ENCODE measurements at regions not wholly inside any gene's neighbourhood (a gene's known extent, or its start where the extent isn't known, plus 50 kb on each side); places are given as distances from the start of the nearest gene placed in this dataset.
"Not testable (repeated sequence)": the region's sequence is repeated elsewhere in the genome, so short reads cannot be mapped to it uniquely, and the experiment has no call there.

DNA sequence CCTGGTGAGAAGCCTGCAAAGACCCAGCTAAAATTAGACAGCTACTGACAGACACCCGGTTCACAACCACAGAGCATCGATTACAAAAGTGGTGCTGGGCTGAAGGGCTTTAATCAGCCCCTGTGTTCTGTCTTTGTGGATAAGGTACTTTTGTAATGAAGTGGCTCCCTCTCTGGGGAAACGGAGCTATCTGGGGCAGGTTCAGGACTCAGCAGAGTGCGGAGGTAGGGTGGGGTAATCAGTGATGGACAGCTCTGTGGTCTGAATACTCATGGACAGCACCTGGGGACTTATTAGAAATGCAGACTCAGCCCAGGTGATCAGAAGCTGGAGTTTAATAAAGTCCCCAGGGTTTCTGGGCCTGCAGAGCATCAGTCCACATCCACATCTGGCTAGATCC is 152.0 kb downstream of the MATN1 start:
- DNase-seq (ENCODE audit: low read depth) = no peak
- TF ChIP-seq, protein P1, sequence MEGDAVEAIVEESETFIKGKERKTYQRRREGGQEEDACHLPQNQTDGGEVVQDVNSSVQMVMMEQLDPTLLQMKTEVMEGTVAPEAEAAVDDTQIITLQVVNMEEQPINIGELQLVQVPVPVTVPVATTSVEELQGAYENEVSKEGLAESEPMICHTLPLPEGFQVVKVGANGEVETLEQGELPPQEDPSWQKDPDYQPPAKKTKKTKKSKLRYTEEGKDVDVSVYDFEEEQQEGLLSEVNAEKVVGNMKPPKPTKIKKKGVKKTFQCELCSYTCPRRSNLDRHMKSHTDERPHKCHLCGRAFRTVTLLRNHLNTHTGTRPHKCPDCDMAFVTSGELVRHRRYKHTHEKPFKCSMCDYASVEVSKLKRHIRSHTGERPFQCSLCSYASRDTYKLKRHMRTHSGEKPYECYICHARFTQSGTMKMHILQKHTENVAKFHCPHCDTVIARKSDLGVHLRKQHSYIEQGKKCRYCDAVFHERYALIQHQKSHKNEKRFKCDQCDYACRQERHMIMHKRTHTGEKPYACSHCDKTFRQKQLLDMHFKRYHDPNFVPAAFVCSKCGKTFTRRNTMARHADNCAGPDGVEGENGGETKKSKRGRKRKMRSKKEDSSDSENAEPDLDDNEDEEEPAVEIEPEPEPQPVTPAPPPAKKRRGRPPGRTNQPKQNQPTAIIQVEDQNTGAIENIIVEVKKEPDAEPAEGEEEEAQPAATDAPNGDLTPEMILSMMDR (IDR thresholded peaks at IDR 0.05; ENCODE audit: insufficient read depth, low read length, poor library complexity, severe bottlenecking) = no peak
- Histone ChIP-seq H3K27me3 (ENCODE audit: control insufficient read depth, insufficient read depth, low read length) (no peaks in the 10 kb centered on the region), H3K4me3 (ENCODE audit: low read depth, low read length) (no peak overlapping the region), H3K36me3 (ENCODE audit: control insufficient read depth, insufficient read depth, low read length) (no peaks in the 10 kb centered on the region)

DNA sequence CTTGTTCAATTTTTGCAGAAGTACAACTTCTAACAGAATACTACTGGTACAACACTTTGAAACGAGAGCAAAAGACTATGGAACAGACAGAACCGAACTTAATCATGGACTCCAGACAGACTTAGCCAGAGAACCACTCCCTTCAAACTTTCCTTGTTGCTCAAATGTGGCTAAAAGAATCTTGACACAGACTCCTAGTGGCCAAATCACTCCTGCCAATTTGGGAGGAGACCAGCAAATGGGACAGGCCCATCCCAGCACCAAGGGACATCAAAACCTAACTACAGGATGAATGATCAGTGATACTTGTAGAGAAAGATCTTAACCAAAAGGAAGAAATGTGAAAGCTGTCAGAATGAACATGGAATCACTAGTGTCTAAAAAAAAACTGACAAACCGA is 154.0 kb downstream of the MATN1 start:
- TF ChIP-seq, protein P1 (IDR thresholded peaks at IDR 0.05; ENCODE audit: insufficient read depth, low read length, poor library complexity, severe bottlenecking) = no peak
- no peaks in the 10 kb centered on the region for H3K27me3 ChIP-seq (ENCODE audit: control insufficient read depth, insufficient read depth, low read length)
- no peaks in the 10 kb centered on the region for H3K36me3 ChIP-seq (ENCODE audit: control insufficient read depth, insufficient read depth, low read length)
- no peak overlapping the region for H3K4me3 ChIP-seq (ENCODE audit: low read depth, low read length)
- no peak for DNase-seq (ENCODE audit: low read depth)

GRCh38 chr1:30562559-30562958 is 160.8 kb downstream of the MATN1 start:
- H3K36me3 ChIP-seq (ENCODE audit: control insufficient read depth, insufficient read depth, low read length) = no peaks in the 10 kb centered on the region
- DNase-seq (ENCODE audit: low read depth) = no peak
- TF ChIP-seq, protein P1 (IDR thresholded peaks at IDR 0.05; ENCODE audit: insufficient read depth, low read length, poor library complexity, severe bottlenecking) = no peak
- no peaks in the 10 kb centered on the region for H3K27me3 ChIP-seq (ENCODE audit: control insufficient read depth, insufficient read depth, low read length)
- H3K4me3 ChIP-seq (ENCODE audit: low read depth, low read length) = no peak overlapping the region

DNA sequence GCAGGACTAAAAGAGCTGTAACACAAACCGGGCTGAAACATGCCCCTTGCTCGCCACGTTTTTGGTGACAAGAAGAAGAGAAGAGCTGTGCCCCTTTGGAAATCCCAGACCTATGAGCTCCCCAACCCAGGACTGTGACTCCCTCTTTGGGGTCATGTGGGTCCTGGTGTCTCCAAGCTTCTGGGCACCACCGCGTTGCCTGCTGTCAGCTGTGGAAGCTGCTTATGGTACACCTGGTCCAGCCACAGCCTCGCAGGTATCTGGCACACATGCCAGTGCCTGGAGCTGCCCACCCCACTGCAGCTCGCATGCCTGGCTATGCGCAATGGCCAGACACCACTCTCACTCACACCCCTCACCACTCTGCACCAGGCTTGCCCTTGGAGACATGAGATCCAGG is 171.8 kb downstream of the MATN1 start:
- no peak for DNase-seq (ENCODE audit: low read depth)
- Histone ChIP-seq H3K36me3 (ENCODE audit: control insufficient read depth, insufficient read depth, low read length) (no peaks in the 10 kb centered on the region), H3K27me3 (ENCODE audit: control insufficient read depth, insufficient read depth, low read length) (no peaks in the 10 kb centered on the region), H3K4me3 (ENCODE audit: low read depth, low read length) (no peak overlapping the region)
- TF ChIP-seq, protein P1 (IDR thresholded peaks at IDR 0.05; ENCODE audit: insufficient read depth, low read length, poor library complexity, severe bottlenecking) = no peak

DNA sequence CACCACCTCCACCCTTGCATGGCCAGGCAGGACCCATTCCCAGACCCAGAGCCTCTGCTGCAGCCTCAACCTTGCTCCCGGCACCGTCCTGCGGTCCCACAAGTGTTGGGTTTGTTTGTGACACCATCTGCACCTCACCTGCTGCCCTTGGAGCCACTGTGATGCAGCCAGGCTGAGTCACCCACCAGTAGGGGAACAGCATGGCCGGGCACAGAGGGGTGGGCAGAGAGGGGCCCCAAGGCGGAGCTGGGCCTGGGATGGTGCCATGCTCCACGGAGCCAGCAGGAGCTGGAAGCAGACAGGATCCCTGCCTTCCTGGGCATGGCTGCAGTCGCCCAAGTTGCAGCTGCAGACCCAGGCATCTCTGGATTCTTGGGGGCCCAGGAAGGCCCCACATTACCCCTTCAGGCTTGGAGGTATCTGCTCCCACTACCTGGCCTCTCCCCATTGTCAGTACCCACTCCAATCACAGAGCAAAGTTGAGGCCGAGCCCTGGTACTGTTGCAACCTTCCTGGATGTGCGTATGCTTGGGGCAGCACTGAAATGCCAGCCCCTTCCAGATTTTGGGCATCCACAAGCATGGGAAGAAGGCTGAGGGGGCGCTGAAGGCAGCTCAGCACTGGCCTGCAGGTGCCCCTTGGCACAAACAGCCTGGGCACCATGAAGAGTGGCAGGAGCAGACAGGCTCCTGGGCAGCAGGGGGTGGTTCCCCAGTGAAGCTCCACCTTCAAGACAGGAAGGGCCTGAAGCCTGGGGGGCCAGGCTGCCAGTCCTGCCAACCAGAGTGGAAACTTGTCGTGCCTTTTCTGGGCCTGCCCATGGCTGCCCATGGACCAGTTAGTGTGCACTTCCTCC is 172.8 kb downstream of the MATN1 start:
- no peak for DNase-seq (ENCODE audit: low read depth)
- Histone ChIP-seq H3K4me3 (ENCODE audit: low read depth, low read length) (no peak overlapping the region), H3K27me3 (ENCODE audit: control insufficient read depth, insufficient read depth, low read length) (no peaks in the 10 kb centered on the region), H3K36me3 (ENCODE audit: control insufficient read depth, insufficient read depth, low read length) (no peaks in the 10 kb centered on the region)
- TF ChIP-seq, protein P1 (IDR thresholded peaks at IDR 0.05; ENCODE audit: insufficient read depth, low read length, poor library complexity, severe bottlenecking) = no peak

- H3K27me3 ChIP-seq (ENCODE audit: control insufficient read depth, insufficient read depth, low read length); H3K36me3 ChIP-seq (ENCODE audit: control insufficient read depth, insufficient read depth, low read length); H3K4me3 ChIP-seq (ENCODE audit: low read depth, low read length); DNase-seq (ENCODE audit: low read depth): not testable (repeated sequence)
Observed at GRCh38 chr1:30549872-30550271, 173.5 kb downstream of the MATN1 start.

All from kidney epithelial cell (primary cell).